GM12878 (cell line): ENCODE measurements at regions not wholly inside any gene's neighbourhood (a gene's known extent, or its start where the extent isn't known, plus 50 kb on each side); places are given as distances from the start of the nearest gene placed in this dataset.

Source experiments
- ATAC-seq: fragments of 200-7000 bp; cut with Tn5 transposase; 3 replicates; pipeline ENCODE4 v1.9.1; 2020; ENCODE audit warnings: mild to moderate bottlenecking, moderate library complexity
- BruUV-seq: library from RNA; stranded (reverse); fragments of 400-500 nt; replicated peaks from 2 replicates; lab custom pipeline; 2021; lab: Mats Ljungman, UMichigan
- CTCF ChIA-PET: fragments of 300-600 bp; sonication (Branson Sonifier 250); formaldehyde crosslinking; extraction: SDS; loops from one replicate; lab custom pipeline; 2021; ENCODE audit warnings: inconsistent platforms; lab: Yijun Ruan, JAX
- POLR2A ChIA-PET: fragments of 350-600 bp; formaldehyde crosslinking; extraction: SDS; loops from one replicate; lab custom pipeline; 2021; ENCODE audit warnings: inconsistent platforms; lab: Charles Lee
- RAD21 ChIA-PET: fragments of 300-600 bp; sonication (Branson Sonifier 250); formaldehyde crosslinking; loops from one replicate; lab custom pipeline; 2023; ENCODE audit warnings: antibody characterized with exemption; ENCODE audit not compliant: unreplicated experiment; lab: Charles Lee
- SMC1A ChIA-PET: fragments of 300-600 bp; sonication (Branson Sonifier 250); formaldehyde crosslinking; loops from one replicate; lab custom pipeline; 2023; ENCODE audit not compliant: unreplicated experiment, uncharacterized antibody; lab: Charles Lee
- DNase-seq: peaks from one replicate; pipeline ENCODE4 v3.0.0-alpha.2; 2011; ENCODE audit warnings: low read depth, low spot score
- FAIRE-seq: peaks from 3 replicates; lab custom pipeline; 2011; peaks lifted over from hg19 to GRCh38; lab: Jason Lieb, UNC
- H2AFZ ChIP-seq: 2 replicates; pipeline ENCODE4 v1.6.0; 2011; ENCODE audit warnings: low read depth, low read length, control low read depth; ENCODE audit not compliant: control insufficient read depth
- H3K27ac ChIP-seq: 2 replicates; pipeline ENCODE4 v1.5.1; 2011; ENCODE audit warnings: control low read depth; ENCODE audit not compliant: control insufficient read depth, insufficient read depth
- H3K27me3 ChIP-seq, 2 experiments: replicated peaks in 1 of 2; 2 replicates each; pipeline versions ENCODE4 v1.6.0 to v1.6.1; 2011; ENCODE audit warnings: low read length in 1 of 2; ENCODE audit not compliant: control insufficient read depth in 2 of 2, insufficient read depth in 2 of 2
- H3K36me3 ChIP-seq, 2 experiments: 2 replicates each; pipeline ENCODE4 v1.5.1; 2011; ENCODE audit warnings: low read length in 1 of 2; ENCODE audit not compliant: control insufficient read depth in 2 of 2, insufficient read depth in 2 of 2
- H3K4me1 ChIP-seq: 2 replicates; pipeline ENCODE4 v1.6.1; 2011; ENCODE audit warnings: mild to moderate bottlenecking, low read length, moderate library complexity, mixed read lengths; ENCODE audit not compliant: control insufficient read depth, insufficient read depth
- H3K4me2 ChIP-seq: 2 replicates; pipeline ENCODE4 v1.6.0; 2011; ENCODE audit warnings: control low read depth; ENCODE audit not compliant: control insufficient read depth, insufficient read depth
- H3K4me3 ChIP-seq: fragments of 200-600 bp; sonication (generic); 2 replicates; pipeline ENCODE4 v1.5.1; 2016
- H3K79me2 ChIP-seq: 2 replicates; pipeline ENCODE4 v1.6.0; 2011; ENCODE audit warnings: low read length; ENCODE audit not compliant: control insufficient read depth, insufficient read depth
- H3K9ac ChIP-seq: 2 replicates; pipeline ENCODE4 v1.8.0; 2011; ENCODE audit warnings: low read length, control low read depth, mixed read lengths; ENCODE audit not compliant: control insufficient read depth, insufficient read depth
- H3K9me3 ChIP-seq: replicated peaks from 3 replicates; pipeline ENCODE4 v1.5.1; 2011; ENCODE audit warnings: mild to moderate bottlenecking, low read length; ENCODE audit not compliant: control insufficient read depth, insufficient read depth
- H4K20me1 ChIP-seq: 2 replicates; pipeline ENCODE4 v1.6.0; 2011; ENCODE audit not compliant: control insufficient read depth, insufficient read depth
- EED ChIP-seq: sonication (generic); IDR thresholded peaks from 2 replicates; pipeline ENCODE4 v1.6.1; 2016; ENCODE audit warnings: antibody characterized with exemption, low read depth
- EGR1 ChIP-seq, 2 experiments: IDR thresholded peaks; 1 replicate in 1 of 2; 2 replicates in 1 of 2; pipeline ENCODE4 v1.6.1; 2011 to 2012; ENCODE audit warnings: low read depth in 2 of 2, low read length in 2 of 2, borderline replicate concordance in 1 of 2, mild to moderate bottlenecking in 1 of 2, moderate library complexity in 1 of 2
- GABPA ChIP-seq: IDR thresholded peaks from 2 replicates; pipeline ENCODE4 v1.6.1; 2014; ENCODE audit warnings: antibody characterized with exemption, low read depth, mild to moderate bottlenecking, inconsistent platforms
- JUNB ChIP-seq: IDR thresholded peaks from 2 replicates; pipeline ENCODE4 v1.6.1; 2016; ENCODE audit warnings: antibody characterized with exemption, mild to moderate bottlenecking
- MYB ChIP-seq: fragments of 150-350 bp; IDR thresholded peaks from 2 replicates; pipeline ENCODE4 v1.6.1; 2014; ENCODE audit warnings: mild to moderate bottlenecking, low read depth, low read length, borderline replicate concordance
- POU2F2 ChIP-seq: IDR thresholded peaks from 3 replicates; pipeline ENCODE4 v1.6.1; 2011; ENCODE audit warnings: low read depth, mild to moderate bottlenecking, low read length, borderline replicate concordance
- RBBP5 ChIP-seq: fragments of 200-600 bp; sonication (generic); conservative IDR thresholded peaks from 2 replicates; pipeline ENCODE4 v1.6.1; 2016
- TARDBP ChIP-seq: IDR thresholded peaks from 2 replicates; pipeline ENCODE4 v1.6.1; 2016; ENCODE audit warnings: borderline replicate concordance
- WGBS: methylation state at CpG from one replicate; pipeline ENCODE4 v1.1.6; 2016; ENCODE audit warnings: low lambda C conversion rate; ENCODE audit not compliant: insufficient replicate concordance, insufficient coverage; ENCODE audit errors: missing lambda C conversion rate; 5-methylcytosine and 5-hydroxymethylcytosine counted together
- in situ Hi-C: fragments of 300-500 bp; cut with MboI; formaldehyde crosslinking; loops from 9 replicates; pipeline ENCODE4 v1.14.3; 2018; ENCODE audit warnings: mixed read lengths
- intact Hi-C: fragments of 100-400 bp; cut with micrococcal nuclease; formaldehyde crosslinking; loops from one replicate; pipeline ENCODE4 v1.14.2; 2022; ENCODE audit not compliant: unreplicated experiment
- TF ChIP-seq, protein P1 (sequence below): fragments of 450-650 bp; formaldehyde crosslinking; IDR thresholded peaks from 2 replicates; pipeline ENCODE4 v1.5.0; 2022; ENCODE audit warnings: mild to moderate bottlenecking, missing genetic modification characterization
- TF ChIP-seq, protein P2 (sequence below): fragments of 450-650 bp; IDR thresholded peaks from 2 replicates; pipeline ENCODE4 v1.6.1; 2014; ENCODE audit warnings: mild to moderate bottlenecking

DNA sequence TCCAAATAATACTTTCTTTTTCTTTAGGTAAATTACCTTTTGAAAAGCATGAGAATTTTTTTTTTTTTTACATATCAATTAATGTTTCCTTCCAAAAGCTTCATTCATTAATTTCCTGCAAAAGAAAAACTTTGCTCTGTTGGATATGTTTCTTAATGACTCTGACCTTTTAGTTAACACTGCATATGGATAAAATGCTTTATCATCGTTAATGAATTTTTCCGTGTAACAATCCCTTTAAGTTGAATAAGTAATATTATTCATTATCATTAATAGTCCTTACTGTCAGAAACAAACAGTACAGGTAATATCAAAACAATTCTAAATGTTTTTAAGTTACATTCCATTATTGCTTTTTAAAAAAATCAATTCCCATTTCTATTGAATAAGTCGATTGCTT, 345.1 kb downstream of the SAMD5 start:
- H3K27me3 ChIP-seq, result no peaks in the 10 kb centered on the region
- H3K79me2 ChIP-seq, result no peaks in the 10 kb centered on the region
- ChIA-PET CTCF (no interaction called here), POLR2A (no interaction called here), SMC1A (no interaction called here), RAD21 (no interaction called here)
- no peaks in the 10 kb centered on the region for H3K4me1 ChIP-seq
- no peak overlapping the region for H3K9ac ChIP-seq
- WGBS, result 60% methylated on average over 3 of the region's 3 CpGs
- intact Hi-C loops, result no loop called here
- no peak overlapping the region for H3K4me3 ChIP-seq
- no peaks in the 10 kb centered on the region for H4K20me1 ChIP-seq
- ATAC-seq (no peak), DNase-seq (no peak), FAIRE-seq (no peak)
- in situ Hi-C loops, result no loop called here
- no peak overlapping the region for H3K27ac ChIP-seq
- H2AFZ ChIP-seq, result no peak overlapping the region
- no peak overlapping the region for H3K4me2 ChIP-seq
- H3K36me3 ChIP-seq, result no peaks in the 10 kb centered on the region
- TF ChIP-seq EED (no peak), GABPA (no peak), JUNB (no peak), RBBP5 (no peak), EGR1 (IDR thresholded peaks at IDR 0.05; ENCODE audit: borderline replicate concordance in 1 of 2, low read depth in 2 of 2, low read length in 2 of 2) (no peak), POU2F2 (no peak), MYB (no peak), TARDBP (no peak)
- TF ChIP-seq, protein P1, sequence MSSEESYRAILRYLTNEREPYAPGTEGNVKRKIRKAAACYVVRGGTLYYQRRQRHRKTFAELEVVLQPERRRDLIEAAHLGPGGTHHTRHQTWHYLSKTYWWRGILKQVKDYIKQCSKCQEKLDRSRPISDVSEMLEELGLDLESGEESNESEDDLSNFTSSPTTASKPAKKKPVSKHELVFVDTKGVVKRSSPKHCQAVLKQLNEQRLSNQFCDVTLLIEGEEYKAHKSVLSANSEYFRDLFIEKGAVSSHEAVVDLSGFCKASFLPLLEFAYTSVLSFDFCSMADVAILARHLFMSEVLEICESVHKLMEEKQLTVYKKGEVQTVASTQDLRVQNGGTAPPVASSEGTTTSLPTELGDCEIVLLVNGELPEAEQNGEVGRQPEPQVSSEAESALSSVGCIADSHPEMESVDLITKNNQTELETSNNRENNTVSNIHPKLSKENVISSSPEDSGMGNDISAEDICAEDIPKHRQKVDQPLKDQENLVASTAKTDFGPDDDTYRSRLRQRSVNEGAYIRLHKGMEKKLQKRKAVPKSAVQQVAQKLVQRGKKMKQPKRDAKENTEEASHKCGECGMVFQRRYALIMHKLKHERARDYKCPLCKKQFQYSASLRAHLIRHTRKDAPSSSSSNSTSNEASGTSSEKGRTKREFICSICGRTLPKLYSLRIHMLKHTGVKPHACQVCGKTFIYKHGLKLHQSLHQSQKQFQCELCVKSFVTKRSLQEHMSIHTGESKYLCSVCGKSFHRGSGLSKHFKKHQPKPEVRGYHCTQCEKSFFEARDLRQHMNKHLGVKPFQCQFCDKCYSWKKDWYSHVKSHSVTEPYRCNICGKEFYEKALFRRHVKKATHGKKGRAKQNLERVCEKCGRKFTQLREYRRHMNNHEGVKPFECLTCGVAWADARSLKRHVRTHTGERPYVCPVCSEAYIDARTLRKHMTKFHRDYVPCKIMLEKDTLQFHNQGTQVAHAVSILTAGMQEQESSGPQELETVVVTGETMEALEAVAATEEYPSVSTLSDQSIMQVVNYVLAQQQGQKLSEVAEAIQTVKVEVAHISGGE (CRISPR knock-in tag), result no peak
- TF ChIP-seq, protein P2, sequence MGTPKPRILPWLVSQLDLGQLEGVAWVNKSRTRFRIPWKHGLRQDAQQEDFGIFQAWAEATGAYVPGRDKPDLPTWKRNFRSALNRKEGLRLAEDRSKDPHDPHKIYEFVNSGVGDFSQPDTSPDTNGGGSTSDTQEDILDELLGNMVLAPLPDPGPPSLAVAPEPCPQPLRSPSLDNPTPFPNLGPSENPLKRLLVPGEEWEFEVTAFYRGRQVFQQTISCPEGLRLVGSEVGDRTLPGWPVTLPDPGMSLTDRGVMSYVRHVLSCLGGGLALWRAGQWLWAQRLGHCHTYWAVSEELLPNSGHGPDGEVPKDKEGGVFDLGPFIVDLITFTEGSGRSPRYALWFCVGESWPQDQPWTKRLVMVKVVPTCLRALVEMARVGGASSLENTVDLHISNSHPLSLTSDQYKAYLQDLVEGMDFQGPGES, result no peak
- no peaks in the 10 kb centered on the region for H3K9me3 ChIP-seq
- BruUV-seq, result no TSS peak
